ENCODE measurements at regions not wholly inside any gene's neighbourhood (a gene's known extent, or its start where the extent isn't known, plus 50 kb on each side); places are given as distances from the start of the nearest gene placed in this dataset.

- Histone ChIP-seq H3K4me1 (ENCODE audit: control insufficient read depth, insufficient read depth, low read length) (no peaks in the 10 kb centered on the region), H3K27ac (ENCODE audit: low read length) (no peak overlapping the region), H3K27me3 (ENCODE audit: control insufficient read depth, insufficient read depth, low read length) (no peaks in the 10 kb centered on the region), H3K4me3 (ENCODE audit: low read length) (no peak overlapping the region), H3K36me3 (ENCODE audit: control insufficient read depth, insufficient read depth, low read length) (no peaks in the 10 kb centered on the region), H3K9me3 (replicated peaks; ENCODE audit: control insufficient read depth, low read depth, low read length) (no peaks in the 10 kb centered on the region)
- no peak for DNase-seq
- 40% methylated on average over 1 of the region's 1 CpG for WGBS (ENCODE audit: insufficient coverage)
Observed at GRCh38 chr13:33340631-33341030, 55.1 kb upstream of the STARD13 start.

- Histone ChIP-seq H3K27me3 (ENCODE audit: control insufficient read depth, insufficient read depth, low read length) (no peaks in the 10 kb centered on the region), H3K36me3 (ENCODE audit: control insufficient read depth, insufficient read depth, low read length) (peaks cover 3% of the 10 kb centered on the region), H3K4me3 (ENCODE audit: low read length) (no peak overlapping the region), H3K9me3 (replicated peaks; ENCODE audit: control insufficient read depth, low read depth, low read length) (no peaks in the 10 kb centered on the region), H3K27ac (ENCODE audit: low read length) (no peak overlapping the region), H3K4me1 (ENCODE audit: control insufficient read depth, insufficient read depth, low read length) (peaks cover 4% of the 10 kb centered on the region)
- DNase-seq: no peak
- WGBS (ENCODE audit: insufficient coverage): no CpG with 5 or more reads among the region's 5 CpGs
Observed at GRCh38 chr13:33341861-33342452, 56.4 kb upstream of the STARD13 start.

DNA sequence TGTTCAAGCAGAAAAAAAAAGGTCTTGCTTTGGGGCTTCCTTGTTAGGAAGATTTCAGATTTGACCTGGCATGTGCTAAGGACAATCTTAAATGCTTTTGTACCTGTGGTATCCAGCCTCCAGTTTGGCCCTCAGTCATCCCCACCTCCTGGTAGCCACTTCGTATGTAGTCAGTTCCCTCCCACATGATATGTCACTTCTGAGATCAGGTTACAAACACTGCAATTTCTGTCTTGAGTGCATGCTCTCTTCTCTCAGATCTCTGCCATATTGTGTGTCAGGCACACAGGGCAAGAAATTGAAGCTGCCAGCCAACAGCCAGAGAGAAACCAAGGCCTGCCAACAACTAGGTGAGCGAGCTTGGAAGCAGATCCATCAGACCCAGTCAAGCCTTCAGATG, 60.3 kb upstream of the STARD13 start:
- WGBS (ENCODE audit: insufficient coverage): 67% methylated on average over 2 of the region's 2 CpGs
- H3K27me3 ChIP-seq (ENCODE audit: control insufficient read depth, insufficient read depth, low read length): no peaks in the 10 kb centered on the region
- DNase-seq: no peak
- H3K36me3 ChIP-seq (ENCODE audit: control insufficient read depth, insufficient read depth, low read length): peaks cover 3% of the 10 kb centered on the region
- no peak overlapping the region for H3K4me3 ChIP-seq (ENCODE audit: low read length)
- H3K9me3 ChIP-seq (replicated peaks; ENCODE audit: control insufficient read depth, low read depth, low read length): no peaks in the 10 kb centered on the region
- peaks cover 19% of the 10 kb centered on the region for H3K4me1 ChIP-seq (ENCODE audit: control insufficient read depth, insufficient read depth, low read length)
- no peak overlapping the region for H3K27ac ChIP-seq (ENCODE audit: low read length)

DNA sequence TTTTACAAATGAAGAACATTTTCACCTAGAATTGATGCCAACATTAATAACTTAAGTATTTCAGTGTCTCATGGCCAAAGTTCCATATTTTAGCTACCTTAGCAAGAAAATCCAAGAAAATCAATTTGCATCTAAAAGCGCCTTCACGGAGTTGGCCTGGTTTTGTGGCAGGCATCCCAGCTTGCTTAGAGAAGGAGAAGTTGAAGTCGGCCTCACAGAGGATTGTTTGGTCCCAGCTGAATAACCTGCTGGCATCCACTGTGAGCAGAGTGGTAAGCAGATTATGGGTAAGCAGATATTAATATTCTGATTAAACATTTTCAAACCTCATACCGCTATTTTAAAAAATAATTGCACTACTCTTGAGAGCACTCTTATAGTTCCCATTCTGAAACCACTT, 62.3 kb upstream of the STARD13 start:
- DNase-seq: peak; percentile 75

DNA sequence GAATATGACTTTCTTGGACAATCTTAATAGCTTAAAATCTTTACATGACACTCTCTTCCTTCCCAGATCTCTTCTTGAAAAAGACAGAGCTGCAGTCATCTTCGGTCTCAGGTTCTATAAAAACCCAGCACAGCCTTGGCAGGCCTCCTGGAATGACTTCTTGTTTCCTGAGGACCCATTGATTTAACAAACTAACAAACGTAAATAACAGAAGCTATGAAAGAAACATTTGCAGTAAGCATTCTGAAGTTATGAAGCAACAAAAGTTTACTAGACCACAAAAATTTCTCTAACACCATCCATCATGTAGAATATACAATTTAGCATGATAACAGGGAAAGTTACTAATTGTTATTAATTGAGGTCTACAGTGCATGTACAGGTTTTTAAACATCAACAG, 62.8 kb upstream of the STARD13 start:
- DNase-seq: peak; percentile 71

More for the DNA sequence above, 62.3 kb upstream of the STARD13 start:
- WGBS (ENCODE audit: insufficient coverage): no CpG with 5 or more reads among the region's 4 CpGs
- Histone ChIP-seq H3K36me3 (ENCODE audit: control insufficient read depth, insufficient read depth, low read length) (peaks cover 3% of the 10 kb centered on the region), H3K27me3 (ENCODE audit: control insufficient read depth, insufficient read depth, low read length) (no peaks in the 10 kb centered on the region), H3K4me3 (ENCODE audit: low read length) (no peak overlapping the region), H3K4me1 (ENCODE audit: control insufficient read depth, insufficient read depth, low read length) (peaks cover 24% of the 10 kb centered on the region), H3K27ac (ENCODE audit: low read length) (no peak overlapping the region), H3K9me3 (replicated peaks; ENCODE audit: control insufficient read depth, low read depth, low read length) (no peaks in the 10 kb centered on the region)

DNA sequence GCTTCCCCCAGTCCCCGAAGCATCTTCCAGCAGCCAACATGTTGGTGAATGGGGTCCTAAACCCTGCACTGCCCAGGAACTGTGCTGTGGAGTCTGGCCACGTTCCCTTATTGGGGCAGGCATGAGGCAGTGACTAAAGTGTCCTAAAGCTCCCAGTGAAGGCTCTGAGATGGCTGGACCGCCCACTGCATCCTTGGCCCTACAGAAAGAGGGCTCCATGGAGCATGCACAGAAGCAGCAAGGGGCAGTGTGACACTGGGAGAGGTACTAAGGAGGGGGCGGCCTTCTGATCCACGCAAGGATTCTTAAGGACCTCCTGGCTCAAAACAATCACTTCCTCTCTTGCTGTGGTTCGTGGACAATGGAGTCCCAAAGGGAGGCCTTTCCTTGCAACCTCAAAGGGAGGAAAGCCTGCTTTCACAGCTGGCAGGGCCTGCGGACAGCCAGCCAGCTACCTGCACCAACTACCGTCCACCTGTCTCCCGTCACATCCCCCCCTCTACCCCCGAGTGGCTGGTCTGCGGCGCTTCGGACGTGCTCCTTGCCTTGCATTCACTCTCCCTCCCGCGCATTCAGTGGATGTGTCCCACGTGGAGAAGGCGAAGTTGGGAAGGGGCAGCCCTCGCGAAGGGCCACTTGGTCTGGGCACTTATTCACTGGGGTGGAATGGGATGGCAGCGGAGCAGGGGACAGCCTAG, 63.9 kb upstream of the STARD13 start:
- DNase-seq: peak; percentile 66
- 35% methylated on average over 6 of the region's 21 CpGs for WGBS (ENCODE audit: insufficient coverage)
- H3K9me3 ChIP-seq (replicated peaks; ENCODE audit: control insufficient read depth, low read depth, low read length): no peaks in the 10 kb centered on the region

More for the DNA sequence above, 62.8 kb upstream of the STARD13 start:
- WGBS (ENCODE audit: insufficient coverage): no CpG with 5 or more reads among the region's 2 CpGs
- no peaks in the 10 kb centered on the region for H3K27me3 ChIP-seq (ENCODE audit: control insufficient read depth, insufficient read depth, low read length)
- no peak overlapping the region for H3K4me3 ChIP-seq (ENCODE audit: low read length)
- peaks cover 3% of the 10 kb centered on the region for H3K36me3 ChIP-seq (ENCODE audit: control insufficient read depth, insufficient read depth, low read length)
- peaks cover 29% of the 10 kb centered on the region for H3K4me1 ChIP-seq (ENCODE audit: control insufficient read depth, insufficient read depth, low read length)
- H3K9me3 ChIP-seq (replicated peaks; ENCODE audit: control insufficient read depth, low read depth, low read length): no peaks in the 10 kb centered on the region
- peak overlapping the region; percentile 1 for H3K27ac ChIP-seq (ENCODE audit: low read length)

GRCh38 chr13:33349986-33350826, 64.7 kb upstream of the STARD13 start:
- peaks cover 40% of the 10 kb centered on the region for H3K4me1 ChIP-seq (ENCODE audit: control insufficient read depth, insufficient read depth, low read length)
- peak overlapping the region; percentile 80 for H3K4me3 ChIP-seq (ENCODE audit: low read length)
- peak overlapping the region; percentile 89 for H3K27ac ChIP-seq (ENCODE audit: low read length)
- DNase-seq: peak; percentile 87
- H3K36me3 ChIP-seq (ENCODE audit: control insufficient read depth, insufficient read depth, low read length): peaks cover 3% of the 10 kb centered on the region
- no peaks in the 10 kb centered on the region for H3K27me3 ChIP-seq (ENCODE audit: control insufficient read depth, insufficient read depth, low read length)
- under 1% methylated on average over 84 of the region's 84 CpGs for WGBS (ENCODE audit: insufficient coverage)
- H3K9me3 ChIP-seq (replicated peaks; ENCODE audit: control insufficient read depth, low read depth, low read length): no peaks in the 10 kb centered on the region

More for the DNA sequence above, 63.9 kb upstream of the STARD13 start:
- peaks cover 3% of the 10 kb centered on the region for H3K36me3 ChIP-seq (ENCODE audit: control insufficient read depth, insufficient read depth, low read length)
- peaks cover 38% of the 10 kb centered on the region for H3K4me1 ChIP-seq (ENCODE audit: control insufficient read depth, insufficient read depth, low read length)
- peak overlapping the region; percentile 87 for H3K27ac ChIP-seq (ENCODE audit: low read length)
- no peaks in the 10 kb centered on the region for H3K27me3 ChIP-seq (ENCODE audit: control insufficient read depth, insufficient read depth, low read length)
- peak overlapping the region; percentile 80 for H3K4me3 ChIP-seq (ENCODE audit: low read length)

GRCh38 chr13:33351319-33351718, 65.8 kb upstream of the STARD13 start:
- H3K27ac ChIP-seq (ENCODE audit: low read length): peak overlapping the region; percentile 89
- WGBS (ENCODE audit: insufficient coverage): no CpG with 5 or more reads among the region's 2 CpGs
- no peaks in the 10 kb centered on the region for H3K27me3 ChIP-seq (ENCODE audit: control insufficient read depth, insufficient read depth, low read length)
- DNase-seq: peak; percentile 89
- peaks cover 41% of the 10 kb centered on the region for H3K4me1 ChIP-seq (ENCODE audit: control insufficient read depth, insufficient read depth, low read length)
- H3K36me3 ChIP-seq (ENCODE audit: control insufficient read depth, insufficient read depth, low read length): no peaks in the 10 kb centered on the region
- no peaks in the 10 kb centered on the region for H3K9me3 ChIP-seq (replicated peaks; ENCODE audit: control insufficient read depth, low read depth, low read length)
- H3K4me3 ChIP-seq (ENCODE audit: low read length): no peak overlapping the region

GRCh38 chr13:33352041-33352440, 66.5 kb upstream of the STARD13 start:
- peaks cover 41% of the 10 kb centered on the region for H3K4me1 ChIP-seq (ENCODE audit: control insufficient read depth, insufficient read depth, low read length)

GRCh38 chr13:33352526-33352925, 67.0 kb upstream of the STARD13 start:
- Histone ChIP-seq H3K9me3 (replicated peaks; ENCODE audit: control insufficient read depth, low read depth, low read length) (no peaks in the 10 kb centered on the region), H3K27me3 (ENCODE audit: control insufficient read depth, insufficient read depth, low read length) (no peaks in the 10 kb centered on the region), H3K4me1 (ENCODE audit: control insufficient read depth, insufficient read depth, low read length) (peaks cover 41% of the 10 kb centered on the region), H3K4me3 (ENCODE audit: low read length) (no peak overlapping the region), H3K36me3 (ENCODE audit: control insufficient read depth, insufficient read depth, low read length) (no peaks in the 10 kb centered on the region), H3K27ac (ENCODE audit: low read length) (peak overlapping the region; percentile 89)
- WGBS (ENCODE audit: insufficient coverage): 83% methylated on average over 5 of the region's 5 CpGs
- DNase-seq: peak; percentile 88

More at GRCh38 chr13:33352041-33352440, 66.5 kb upstream of the STARD13 start:
- no peak overlapping the region for H3K4me3 ChIP-seq (ENCODE audit: low read length)
- peak overlapping the region; percentile 89 for H3K27ac ChIP-seq (ENCODE audit: low read length)
- DNase-seq: peak; percentile 78
- 50% methylated on average over 2 of the region's 5 CpGs for WGBS (ENCODE audit: insufficient coverage)
- H3K9me3 ChIP-seq (replicated peaks; ENCODE audit: control insufficient read depth, low read depth, low read length): no peaks in the 10 kb centered on the region
- H3K36me3 ChIP-seq (ENCODE audit: control insufficient read depth, insufficient read depth, low read length): no peaks in the 10 kb centered on the region
- H3K27me3 ChIP-seq (ENCODE audit: control insufficient read depth, insufficient read depth, low read length): no peaks in the 10 kb centered on the region
